ENCODE measurements at regions not wholly inside any gene's neighbourhood (a gene's known extent, or its start where the extent isn't known, plus 50 kb on each side); places are given as distances from the start of the nearest gene placed in this dataset.

DNA sequence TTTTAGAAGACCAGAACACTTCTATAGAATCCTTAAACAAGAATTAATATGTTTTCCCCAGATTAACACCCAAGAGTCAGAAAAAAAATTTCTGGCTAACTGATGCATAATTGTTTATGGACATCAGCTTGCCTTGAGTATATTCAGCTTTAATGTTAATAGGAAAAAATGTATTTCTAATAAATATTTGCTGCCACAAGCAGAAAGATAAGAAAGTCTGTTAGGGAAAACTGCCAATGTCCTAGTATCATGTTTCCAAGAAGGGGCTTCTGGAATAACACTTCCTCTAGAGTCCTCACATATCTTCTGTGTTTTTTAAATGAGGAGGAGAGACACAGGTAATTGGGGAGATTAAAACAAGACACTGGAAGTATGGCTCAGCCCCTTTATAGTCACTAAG lies 202.1 kb upstream of the TET2 start:
- TF ChIP-seq, protein P1, sequence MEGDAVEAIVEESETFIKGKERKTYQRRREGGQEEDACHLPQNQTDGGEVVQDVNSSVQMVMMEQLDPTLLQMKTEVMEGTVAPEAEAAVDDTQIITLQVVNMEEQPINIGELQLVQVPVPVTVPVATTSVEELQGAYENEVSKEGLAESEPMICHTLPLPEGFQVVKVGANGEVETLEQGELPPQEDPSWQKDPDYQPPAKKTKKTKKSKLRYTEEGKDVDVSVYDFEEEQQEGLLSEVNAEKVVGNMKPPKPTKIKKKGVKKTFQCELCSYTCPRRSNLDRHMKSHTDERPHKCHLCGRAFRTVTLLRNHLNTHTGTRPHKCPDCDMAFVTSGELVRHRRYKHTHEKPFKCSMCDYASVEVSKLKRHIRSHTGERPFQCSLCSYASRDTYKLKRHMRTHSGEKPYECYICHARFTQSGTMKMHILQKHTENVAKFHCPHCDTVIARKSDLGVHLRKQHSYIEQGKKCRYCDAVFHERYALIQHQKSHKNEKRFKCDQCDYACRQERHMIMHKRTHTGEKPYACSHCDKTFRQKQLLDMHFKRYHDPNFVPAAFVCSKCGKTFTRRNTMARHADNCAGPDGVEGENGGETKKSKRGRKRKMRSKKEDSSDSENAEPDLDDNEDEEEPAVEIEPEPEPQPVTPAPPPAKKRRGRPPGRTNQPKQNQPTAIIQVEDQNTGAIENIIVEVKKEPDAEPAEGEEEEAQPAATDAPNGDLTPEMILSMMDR (IDR thresholded peaks at IDR 0.05; ENCODE audit: poor library complexity): no peak
- TF ChIP-seq EZH2 (IDR thresholded peaks at IDR 0.05; ENCODE audit: borderline replicate concordance): no peak
